ENCODE measurements at regions not wholly inside any gene's neighbourhood (a gene's known extent, or its start where the extent isn't known, plus 50 kb on each side); places are given as distances from the start of the nearest gene placed in this dataset.

DNA sequence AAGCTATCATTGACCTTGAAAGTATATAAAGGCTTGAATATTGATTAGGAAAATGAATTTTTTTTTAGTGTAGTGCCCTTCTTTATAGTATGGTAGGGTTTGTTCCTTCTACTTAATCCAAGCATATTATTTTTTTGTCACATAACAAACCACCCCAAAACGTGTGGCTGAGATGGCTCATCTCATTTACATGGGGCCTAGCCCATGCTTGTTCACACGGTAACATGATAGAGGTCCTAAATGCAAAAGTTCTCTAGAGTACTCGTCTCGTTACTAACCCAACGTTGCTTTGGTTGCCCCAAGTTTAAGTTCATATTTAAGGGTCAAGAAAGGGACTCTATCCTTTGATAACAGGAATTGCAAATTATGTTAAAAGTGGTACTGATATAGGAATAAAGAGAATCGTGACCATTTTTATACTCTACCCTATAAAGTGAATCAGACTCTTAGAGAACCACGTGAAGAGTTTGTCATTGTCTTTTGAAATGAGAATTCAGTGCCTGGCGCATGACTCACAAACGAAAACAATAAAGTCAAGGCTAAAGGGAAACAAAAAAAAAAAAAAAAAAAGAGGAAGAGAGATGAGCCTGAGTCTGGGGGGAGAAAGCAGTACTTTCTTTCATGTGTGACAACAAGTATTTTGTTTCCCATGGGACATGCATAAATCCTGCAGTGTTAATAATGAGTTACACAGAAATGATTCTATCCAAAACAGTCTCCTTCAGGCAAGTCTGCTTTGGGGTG, 402.8 kb upstream of the NWD2 start:
- no peak for DNase-seq

DNA sequence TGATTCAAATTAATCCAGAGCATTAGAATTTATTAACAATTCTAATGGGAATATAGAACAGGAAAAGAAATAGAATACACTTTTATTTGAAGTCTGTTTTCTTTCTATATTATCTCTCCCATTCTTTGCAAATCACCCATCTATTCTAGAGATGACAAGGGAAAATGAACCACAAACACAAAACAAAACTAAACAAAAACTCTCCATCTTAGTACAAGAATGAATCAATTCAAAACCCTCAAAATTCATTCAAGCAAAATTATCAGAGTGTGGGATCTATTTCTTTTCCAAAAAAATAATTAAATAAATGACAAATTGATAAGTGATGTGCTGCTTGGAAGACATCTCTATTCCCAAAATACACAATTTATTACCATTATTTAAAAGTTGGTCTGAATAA, 400.1 kb upstream of the NWD2 start:
- no peak for DNase-seq

DNA sequence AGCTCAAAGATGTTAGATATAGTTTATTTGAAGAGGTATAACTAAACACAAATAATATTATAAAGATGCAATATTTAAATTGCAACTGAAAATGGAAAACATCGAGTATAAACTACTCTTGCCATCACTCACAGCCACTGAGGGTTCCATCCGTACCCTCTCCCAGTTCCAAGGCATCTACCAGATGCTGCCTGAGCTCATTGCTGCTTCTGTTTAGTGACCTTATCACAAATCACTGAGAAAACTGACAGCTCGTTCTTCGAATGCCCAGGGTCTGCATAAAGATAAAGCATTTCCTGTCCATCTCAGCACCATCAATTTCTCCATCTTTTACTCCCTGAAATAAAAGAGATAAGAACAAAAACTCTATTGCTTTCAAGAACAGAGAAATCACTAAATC, 391.7 kb upstream of the NWD2 start:
- DNase-seq: no peak

GRCh38 chr4:36854554-36854953, 390.0 kb upstream of the NWD2 start:
- DNase-seq: no peak

GRCh38 chr4:36863601-36864000, 380.9 kb upstream of the NWD2 start:
- DNase-seq: no peak

DNA sequence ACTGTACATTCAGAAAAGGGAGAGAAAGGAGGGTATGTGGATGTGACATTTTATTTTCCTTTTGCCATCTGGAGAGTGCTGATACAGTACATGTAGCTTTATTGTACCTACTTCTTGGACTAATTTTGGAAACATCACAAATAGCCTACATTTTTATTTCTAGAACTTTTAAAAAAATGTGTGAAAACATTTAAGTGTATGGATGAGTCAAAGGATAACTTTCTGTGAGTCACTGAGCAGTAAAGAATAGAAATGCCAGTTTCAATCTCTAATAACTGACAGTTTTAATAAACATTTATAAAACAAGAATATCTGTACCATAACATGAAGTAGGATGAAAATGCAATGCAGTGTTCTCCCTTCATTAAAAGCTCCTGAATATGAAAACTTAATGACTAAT, 374.4 kb upstream of the NWD2 start:
- no peak for DNase-seq

DNA sequence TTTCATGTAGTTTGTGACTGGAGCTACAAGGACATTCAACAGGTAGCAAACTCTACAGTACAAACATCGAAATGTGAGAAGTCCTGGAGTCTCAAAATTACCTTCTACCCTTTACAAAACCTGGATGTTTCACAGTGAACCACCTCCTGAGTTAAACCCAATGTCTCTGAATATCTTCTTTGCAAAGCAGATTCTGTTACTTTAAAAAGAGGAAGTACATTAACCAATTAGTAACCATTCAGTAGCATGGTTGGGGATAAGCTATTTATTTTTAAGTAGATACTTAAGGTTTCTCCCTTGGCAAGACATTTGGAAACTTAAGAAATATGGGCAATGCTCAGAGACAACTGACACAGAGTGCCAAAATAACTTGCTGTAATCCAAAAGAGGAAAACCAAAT, 371.9 kb upstream of the NWD2 start:
- no peak for DNase-seq

DNA sequence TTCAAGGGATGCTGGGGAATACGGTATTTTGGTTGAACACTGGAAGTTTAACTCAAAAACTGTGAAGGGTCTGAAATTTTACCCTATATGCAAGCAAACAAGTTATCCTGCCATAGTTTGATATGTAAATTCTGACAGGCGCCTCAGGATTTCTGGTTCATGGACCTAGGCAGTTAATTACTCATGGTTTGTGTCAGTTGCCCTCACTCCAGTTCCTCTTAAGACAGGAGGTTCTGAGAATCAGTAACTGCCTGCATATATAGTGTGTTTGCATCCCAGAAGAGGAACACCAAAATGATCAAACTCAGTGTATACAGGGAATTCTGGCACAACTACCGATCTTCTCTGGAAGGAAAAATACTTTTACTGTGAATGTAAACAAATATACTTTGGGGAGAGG, 360.4 kb upstream of the NWD2 start:
- DNase-seq: no peak

- DNase-seq: no peak
Observed at GRCh38 chr4:36891971-36892370, 352.6 kb upstream of the NWD2 start.

- DNase-seq: no peak
Observed at GRCh38 chr4:36900446-36900987, 344.0 kb upstream of the NWD2 start.

DNA sequence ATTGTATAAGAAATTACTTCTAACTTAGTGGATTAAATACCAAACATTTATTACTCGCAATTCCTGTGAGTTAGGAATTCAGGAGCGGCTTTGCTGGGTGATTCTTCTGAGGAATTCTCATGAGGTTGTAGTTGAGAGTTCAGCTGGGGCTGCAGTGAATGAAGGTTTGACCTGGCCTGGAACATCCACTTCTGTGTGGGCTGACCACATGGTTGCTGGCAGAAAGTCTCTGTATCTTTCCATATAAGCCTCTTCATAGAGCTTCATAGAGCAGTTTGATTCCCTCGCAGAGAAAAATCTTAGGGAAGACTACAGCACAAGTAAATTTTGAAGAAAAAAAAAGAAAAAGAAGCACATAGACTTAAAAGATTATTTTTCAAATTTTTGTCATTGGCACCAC, 339.7 kb upstream of the NWD2 start:
- DNase-seq: no peak

GRCh38 chr4:36914106-36914505, 330.4 kb upstream of the NWD2 start:
- DNase-seq: no peak

- DNase-seq: no peak
Observed at GRCh38 chr4:36915717-36916116, 328.8 kb upstream of the NWD2 start.

GRCh38 chr4:36917413-36917812, 327.1 kb upstream of the NWD2 start:
- DNase-seq: no peak

- no peak for DNase-seq
Observed at GRCh38 chr4:36919721-36920120, 324.8 kb upstream of the NWD2 start.

GRCh38 chr4:36921476-36922216, 322.9 kb upstream of the NWD2 start:
- DNase-seq: no peak

GRCh38 chr4:36930562-36931111, 313.9 kb upstream of the NWD2 start:
- DNase-seq: no peak

DNA sequence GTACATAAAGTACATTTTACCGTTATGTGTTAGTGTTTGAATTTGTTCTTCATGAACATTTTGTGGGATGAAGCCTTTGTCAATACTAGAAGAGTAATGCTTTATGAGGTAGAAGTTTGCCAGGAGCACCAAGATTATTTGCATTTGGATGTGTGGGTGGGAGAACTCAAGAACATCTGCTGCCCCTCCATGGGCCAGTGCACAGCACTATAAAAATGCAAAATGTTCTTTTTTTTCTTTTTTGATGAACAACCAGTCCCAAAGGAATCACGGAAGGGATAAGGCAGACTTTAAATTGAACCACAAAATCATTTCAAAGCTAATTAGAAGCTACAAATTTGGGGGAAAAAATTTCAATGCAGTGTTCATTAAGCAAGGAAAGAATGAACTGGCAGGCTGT, 300.3 kb upstream of the NWD2 start:
- DNase-seq: peak; percentile 11

GRCh38 chr4:36961420-36961819, 283.1 kb upstream of the NWD2 start:
- no peak for DNase-seq

DNA sequence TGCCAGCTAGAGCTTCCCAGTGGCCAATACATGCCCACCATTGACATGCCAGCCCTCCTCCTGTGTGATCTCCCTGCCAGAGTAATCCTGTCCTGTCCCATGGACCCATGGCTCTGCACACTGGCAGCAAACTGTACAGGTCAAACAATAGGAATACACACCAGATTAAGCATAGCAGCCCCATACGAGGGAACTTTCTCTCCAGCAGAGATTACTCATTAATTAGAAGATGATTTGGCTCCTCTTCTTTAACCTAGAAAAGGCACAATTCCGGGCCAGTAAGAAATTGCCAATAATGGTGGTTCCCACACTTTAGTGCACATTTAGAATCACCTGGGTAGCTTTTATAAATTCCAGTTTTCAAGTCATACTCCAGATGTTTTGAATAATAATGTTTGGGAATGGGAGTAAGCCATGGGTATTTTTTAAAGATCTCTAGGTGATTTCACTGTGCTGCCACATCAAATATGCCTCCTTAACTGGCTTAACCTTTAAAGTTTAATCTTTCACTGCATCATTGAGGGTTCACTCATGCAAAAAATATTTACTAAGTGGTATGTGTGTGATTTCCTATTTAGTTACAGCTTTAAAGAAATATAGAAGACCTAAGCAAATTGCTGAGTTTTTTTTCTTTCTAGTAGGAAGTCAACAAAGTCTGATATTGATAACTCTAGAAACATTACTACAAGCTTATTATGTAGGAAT, 277.6 kb upstream of the NWD2 start:
- DNase-seq: no peak

- no peak for DNase-seq
Observed at GRCh38 chr4:36979533-36979932, 265.0 kb upstream of the NWD2 start.

GRCh38 chr4:36990128-36990872, 254.2 kb upstream of the NWD2 start:
- DNase-seq: no peak

DNA sequence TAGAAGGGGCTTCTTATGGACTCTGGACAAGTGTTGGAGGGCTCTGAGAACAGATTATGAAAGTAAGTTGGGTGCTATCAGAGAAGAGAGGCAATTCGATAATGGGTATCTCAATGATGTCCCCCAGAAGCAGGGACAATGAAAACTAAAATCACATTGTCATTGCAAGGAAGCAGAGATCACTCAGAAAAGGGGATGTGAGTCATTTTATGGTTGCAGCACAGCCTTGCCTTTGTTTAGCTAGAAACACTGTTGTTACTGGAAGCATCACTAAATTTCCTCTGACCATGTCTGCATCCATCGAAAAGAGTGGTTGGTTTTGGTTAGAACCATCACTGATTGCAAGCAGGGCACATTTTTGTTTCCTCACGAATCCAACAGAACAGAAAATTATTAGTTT, 246.8 kb upstream of the NWD2 start:
- DNase-seq: no peak

All from DMS 273 treated with DMSO at 0.1 percent for 48 hours (cell line).